NCI-H510A treated with DMSO at 0.1 percent for 48 hours (cell line): ENCODE measurements at regions not wholly inside any gene's neighbourhood (a gene's known extent, or its start where the extent isn't known, plus 50 kb on each side); places are given as distances from the start of the nearest gene placed in this dataset.
"Not testable (repeated sequence)": the region's sequence is repeated elsewhere in the genome, so short reads cannot be mapped to it uniquely, and the experiment has no call there.

Experiments used
- DNase-seq: peaks from one replicate; lab custom pipeline; 2025; lab: John Stamatoyannopoulos, UW

DNA sequence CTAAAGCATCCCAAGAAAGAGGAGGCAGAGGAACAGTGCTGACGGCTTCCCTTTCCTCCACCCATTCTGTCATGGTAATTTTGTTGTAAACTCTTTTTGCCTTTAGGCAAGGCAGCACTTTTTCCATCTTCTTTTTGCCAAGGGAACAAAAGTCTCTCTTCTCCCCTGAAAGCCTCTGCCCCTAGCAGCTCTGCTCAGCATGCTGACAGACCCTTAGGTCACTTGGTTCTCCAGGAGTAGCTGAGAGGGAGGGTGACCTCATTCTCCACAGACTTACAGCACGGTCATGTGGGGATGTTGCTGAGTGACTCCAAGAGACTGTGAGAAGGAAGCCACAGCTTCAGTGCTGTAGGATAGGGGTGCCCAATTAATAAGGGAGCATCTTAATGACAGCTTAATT is 81.1 kb upstream of the RALGAPA2 start:
- DNase-seq: no peak

DNA sequence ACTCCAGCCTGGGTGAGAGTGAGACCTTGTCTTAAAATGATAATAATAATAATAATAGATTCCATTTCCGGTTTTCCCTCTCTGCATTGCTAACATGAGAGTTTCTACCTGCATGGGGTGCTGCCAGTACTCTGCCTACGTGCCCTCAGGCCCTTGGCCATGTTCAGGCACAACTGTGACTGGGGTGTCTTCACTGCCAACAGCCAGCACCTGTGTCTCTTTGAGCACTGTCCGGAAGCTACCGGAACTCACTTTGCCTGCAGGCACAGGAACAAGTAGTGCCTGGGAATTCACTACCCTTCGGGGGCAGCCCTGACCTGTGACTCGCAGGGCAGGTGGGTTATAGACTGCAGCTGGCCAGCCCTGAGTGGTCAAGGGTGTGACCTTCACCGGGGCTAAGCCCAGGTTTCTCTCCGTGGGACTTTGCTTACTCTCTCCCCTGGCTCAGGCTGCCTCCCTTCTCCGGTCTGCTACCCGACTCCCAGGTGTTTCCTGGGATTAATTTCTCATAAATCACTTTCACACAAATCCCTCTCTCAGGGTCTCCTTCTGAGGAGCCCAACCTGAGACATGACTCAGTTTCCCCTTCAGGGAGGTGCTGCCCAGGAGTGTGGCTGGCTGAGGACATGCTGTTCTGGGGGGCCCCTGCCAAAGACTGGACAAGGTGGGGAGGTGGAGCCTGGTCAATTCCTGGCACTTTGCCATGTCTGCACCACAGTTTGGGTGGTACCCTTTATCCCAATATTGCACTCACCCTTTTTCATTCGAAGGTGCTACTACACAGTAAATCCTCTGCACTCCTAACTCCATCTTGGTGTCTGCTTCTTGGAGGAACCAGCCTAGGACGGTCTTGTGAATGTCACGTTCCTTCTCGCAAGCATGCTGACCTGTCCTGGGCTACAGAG is 79.5 kb upstream of the RALGAPA2 start:
- no peak for DNase-seq

DNA sequence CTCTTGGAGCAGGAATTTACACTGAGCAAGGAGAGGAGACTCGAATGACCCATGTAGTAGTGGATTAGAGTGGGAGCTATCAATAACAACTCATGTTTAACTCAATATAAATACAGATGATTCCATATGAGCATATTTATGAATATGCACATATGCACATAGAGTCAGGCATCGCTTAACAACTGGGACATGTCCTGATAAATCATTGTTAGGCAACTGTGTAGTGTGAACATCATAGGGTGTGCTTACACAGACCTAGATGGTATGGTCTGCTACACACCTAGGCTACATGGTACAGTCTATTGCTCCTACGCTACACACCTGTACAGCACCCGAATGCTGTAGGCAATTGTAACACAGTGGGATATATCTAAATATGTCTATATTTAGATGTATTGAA is 75.9 kb upstream of the RALGAPA2 start:
- DNase-seq: no peak

DNA sequence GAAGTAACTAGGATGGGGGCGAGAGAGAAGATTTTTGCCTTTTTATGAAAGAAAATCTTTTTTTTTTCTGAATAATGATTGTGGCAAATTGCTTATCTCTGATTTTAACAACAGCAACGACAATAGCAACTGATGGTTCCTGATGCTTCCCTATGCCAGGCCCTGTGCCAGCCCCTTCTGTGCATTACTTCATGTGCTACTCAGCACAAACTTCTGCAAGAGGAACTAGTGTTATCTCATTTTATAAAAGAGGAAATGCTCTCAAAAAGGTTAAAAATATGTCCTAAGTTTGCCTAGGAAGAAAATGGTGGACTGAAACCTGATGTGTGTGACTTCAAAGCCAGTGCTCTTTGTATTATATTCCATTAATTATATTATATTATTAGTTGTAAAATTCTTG is 74.0 kb upstream of the RALGAPA2 start:
- no peak for DNase-seq

DNA sequence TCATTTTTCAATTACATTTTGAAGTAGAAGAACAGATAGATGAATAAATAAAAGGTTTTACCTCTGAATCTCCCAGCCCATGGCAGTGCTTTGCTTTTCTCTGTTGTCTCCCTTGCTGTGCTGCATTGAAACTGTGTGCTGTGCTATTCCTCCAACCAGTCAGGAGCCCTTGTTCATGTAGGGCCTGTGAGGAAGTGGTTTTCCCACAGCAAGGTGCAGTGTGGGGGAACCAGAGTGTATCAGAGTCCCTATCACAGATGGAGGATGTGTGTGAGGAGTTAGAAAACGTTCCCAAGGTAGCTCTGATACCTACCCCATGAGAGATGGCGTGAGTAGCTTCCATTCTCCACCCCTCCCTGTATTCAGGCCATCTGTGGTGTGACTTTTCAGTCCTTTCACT is 72.8 kb upstream of the RALGAPA2 start:
- no peak for DNase-seq

DNA sequence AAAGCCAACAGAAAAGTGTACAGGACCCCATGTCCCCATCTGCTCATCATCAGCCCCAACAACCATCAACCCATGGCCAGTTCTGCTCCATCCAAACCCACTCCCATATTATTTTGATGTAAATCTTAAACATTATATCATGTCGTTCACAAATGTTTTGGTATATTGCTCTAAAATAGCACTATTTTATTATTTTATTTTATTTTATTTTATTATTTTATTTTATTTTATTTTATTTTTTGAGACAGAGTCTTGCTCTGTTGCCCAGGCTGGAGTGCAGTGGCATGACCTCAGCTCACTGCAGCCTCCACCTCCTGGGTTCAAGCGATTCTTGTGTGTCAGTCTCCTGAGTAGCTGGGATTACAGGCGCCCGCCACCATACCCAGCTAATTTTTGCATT is 72.0 kb upstream of the RALGAPA2 start:
- DNase-seq: not testable (repeated sequence)

DNA sequence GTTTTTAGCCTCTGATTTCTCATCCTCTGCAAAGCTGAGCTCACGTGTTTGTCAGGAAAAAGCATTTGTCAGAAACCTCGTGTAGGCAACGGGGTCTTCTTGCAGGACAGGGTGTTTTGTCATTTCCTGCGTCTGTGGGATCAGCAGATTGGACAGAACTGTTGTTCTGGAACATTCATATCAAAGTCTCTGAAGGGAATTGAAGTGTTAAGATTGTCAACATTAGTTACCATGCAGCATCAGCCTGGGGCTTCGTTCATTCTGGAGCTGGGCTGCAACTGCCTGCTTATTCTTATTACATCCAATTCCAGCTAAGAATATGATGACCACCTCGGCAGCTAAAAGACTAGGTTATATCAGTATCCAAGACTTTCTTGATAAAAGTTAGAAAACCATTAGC is 71.0 kb upstream of the RALGAPA2 start:
- no peak for DNase-seq

DNA sequence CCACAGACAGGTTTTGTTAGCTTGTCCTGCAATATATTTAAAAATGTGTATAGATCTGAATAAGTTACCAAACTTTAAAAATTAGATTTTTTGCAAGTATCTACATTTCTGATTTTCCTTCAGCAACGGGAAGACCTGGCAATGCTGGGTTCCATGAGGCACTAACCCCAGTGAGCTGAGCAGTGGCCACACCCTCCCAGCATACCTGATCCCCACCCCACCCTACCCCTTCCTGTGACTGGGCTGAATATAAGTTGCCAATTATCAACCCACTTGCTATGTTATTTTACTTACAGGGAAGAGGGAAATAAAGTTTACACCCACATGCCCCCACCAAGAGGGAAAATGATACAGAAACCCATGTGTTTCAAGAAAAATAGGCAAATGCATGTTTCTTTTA is 70.3 kb upstream of the RALGAPA2 start:
- no peak for DNase-seq

DNA sequence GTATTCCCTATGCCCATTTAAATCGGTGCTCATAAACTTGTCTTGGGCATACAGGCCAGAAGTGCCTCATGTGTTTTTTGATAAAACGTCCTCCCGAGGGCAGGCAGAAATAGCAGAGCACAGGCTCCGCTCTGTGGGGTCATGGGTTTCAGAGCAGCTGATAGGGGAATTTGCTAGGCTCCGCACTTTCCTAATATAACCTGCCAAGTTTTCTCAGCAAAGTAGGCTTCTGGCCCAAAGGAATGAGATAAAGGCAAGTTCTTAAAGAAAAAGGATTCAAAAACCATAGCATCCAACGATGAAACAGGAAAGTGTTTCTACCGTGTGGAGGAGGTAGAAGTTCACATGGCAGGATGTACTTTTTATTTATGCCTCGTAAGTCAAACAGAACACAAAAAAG is 69.8 kb upstream of the RALGAPA2 start:
- DNase-seq: no peak

DNA sequence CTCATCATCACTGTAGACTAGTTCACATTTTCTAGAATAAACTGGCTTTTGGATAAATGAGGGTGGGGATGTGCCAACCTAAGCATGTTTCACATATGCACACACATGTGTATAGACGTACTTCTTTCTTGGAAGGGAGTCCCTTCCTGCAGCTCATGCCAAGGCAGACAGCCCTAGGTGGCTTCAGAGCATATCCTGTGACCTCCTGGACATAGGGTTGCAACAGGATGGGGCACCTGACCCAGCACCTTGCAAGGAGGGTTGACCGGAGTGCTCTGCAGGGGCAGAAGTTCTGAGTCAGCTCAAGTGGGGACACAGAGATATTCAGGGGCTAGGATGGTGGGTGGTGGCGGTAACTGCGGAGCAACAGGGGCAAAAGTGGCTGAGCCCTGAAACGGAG is 68.6 kb upstream of the RALGAPA2 start:
- DNase-seq: no peak

DNA sequence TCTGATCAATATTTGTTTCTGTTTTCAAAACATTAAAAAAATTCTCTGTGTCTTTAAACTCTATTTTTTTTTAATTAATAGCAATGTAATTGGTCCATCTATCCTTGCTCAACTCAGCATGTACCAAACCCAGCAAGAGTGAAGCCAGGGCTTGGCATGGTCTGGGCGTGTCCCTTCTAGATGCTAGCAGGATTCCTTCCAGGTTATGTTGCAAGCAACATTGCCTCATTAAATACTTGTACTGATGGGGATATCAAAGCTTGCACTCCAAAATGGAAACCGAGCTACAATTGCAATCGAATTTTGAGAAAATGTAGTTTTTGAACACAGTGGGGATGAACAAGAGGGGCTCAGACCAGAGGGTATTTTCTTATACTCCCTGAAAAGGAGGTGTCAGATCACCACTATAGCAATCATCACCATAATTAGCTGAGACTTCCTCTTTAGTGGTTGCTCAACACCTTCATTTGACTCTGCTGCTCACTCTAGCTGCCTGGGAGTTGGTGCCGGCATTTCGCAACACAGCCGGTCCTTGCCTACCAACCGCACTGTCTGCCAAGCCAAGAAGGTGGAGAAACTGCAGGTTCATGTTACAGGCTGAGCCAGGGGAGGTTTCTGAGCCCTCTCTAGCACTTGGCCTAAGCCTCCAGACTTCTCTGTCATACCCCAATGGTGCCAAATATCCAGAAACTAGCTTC is 67.8 kb upstream of the RALGAPA2 start:
- DNase-seq: peak; percentile 93

DNA sequence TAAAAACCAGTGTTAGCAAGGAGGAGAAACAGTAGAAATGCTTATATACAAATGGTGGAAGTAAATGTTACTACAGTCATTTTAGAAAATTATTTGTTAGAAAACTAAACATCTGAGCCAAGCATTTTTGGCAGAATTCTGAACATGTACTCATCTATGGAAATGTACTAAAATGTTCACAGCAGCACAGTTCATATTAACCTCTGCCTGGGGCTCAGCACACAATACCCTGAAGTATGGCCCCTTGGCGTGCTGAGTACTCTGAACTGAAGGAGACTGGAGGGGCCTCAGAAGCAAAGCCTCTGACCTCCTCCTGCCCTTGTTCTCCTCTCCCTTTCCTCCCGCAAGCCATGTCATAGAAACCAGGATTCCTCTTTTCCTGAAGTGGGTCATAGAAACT is 66.2 kb upstream of the RALGAPA2 start:
- DNase-seq: no peak

DNA sequence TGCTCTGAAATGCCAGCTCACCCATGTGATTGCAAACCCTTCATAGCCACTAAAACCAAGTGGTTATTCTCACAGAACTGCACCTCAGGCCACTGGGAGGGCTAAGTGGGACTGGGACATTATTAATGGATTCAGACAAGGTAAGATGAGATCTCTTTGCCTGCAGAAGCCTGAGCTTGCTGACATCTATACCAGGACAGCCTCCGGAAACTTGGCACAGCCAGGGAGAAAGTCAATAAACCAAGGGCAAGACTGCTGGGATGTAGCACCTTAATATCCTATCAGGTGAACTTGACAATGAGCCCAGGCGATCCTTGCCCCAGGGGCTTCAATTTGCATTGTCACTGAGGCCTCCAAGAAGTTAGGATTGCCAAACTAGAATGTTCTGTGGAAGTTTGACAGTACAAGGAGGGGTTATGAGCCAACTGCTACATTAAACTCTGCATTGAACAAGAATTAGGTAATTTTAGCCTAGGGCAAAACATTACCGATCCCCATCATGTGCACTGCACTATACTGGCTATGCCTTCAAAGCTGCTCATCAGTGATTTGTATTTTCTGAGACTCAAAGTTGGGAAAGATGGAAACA is 60.1 kb upstream of the RALGAPA2 start:
- DNase-seq: no peak

DNA sequence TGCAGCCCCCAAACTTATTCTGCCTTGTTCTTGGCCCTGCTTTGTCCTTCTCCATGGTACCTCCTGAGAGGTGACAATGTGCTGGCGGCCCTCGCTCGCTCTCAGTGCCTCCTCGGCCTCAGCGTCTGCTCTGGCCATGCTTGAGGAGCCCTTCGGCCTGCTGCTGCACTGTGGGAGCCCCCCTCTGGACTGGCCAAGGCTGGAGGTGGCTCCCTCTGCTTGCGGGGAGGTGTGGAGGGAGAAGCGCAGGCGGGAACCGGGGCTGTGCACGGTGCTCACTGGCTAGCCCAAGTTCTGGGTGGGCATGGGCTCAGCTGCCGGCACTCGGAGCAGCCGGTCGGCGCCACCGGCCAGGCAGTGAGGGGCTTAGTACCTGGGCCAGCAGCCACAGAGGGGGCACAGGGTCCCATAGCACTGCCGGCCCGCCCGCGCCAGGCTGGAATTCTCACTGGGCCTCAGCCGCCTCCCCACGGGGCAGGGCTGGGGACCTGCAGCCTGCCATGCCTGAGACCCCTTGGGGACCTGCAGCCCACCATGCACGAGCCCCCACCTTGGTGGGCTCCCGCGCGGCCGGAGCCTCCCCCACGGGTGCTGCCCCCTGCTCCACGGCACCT is 55.9 kb upstream of the RALGAPA2 start:
- no peak for DNase-seq

DNA sequence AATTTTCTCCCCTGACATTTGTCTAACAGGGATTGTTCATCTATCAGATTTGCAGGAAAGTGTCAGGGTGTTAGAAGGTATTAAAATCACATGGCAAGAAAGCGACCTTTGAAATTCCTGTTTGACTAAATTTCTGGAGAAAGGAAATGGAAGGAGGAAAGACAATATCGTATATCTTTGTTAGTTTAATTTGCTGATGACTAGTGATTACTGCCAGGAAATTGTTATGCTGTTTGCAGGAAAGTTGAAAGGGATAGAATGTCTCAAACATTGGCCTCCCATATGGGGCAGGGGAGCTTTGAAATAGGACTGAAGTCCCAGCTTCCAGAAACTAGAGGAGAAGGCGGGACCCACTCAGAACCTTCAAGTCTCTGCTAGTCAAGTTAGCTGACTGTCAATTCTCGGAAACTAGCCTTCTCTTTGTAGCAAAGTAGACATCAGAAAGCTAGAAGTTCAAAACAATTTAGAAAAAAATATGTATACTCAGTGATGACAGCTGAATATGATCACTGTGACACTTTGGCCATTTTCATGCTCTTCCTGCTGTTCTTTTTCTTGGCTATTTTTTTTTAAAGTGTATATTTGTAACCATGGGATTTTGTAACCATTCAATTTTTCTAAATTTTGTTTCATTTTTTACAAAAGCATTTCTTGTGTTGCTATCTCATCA is 53.4 kb upstream of the RALGAPA2 start:
- no peak for DNase-seq

DNA sequence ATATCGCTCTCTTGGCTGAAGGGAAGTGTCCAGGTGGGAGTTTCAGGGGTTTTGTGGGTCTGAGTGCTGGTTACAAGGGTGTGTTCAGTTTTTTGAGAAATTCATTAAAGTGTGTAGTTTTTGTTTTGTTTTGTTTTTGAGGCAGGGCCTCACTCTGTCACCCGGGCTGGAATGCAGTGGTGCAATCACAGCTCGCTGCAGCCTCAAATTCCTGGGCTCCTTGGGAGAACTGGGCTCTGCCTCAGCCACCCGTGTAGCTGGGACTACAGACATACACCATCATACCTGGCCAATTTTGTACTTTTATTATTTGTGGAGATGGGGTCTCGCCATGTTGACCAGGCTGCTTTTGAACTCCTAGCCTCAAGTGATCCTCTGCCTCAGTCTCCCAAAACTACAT is 51.2 kb upstream of the RALGAPA2 start:
- no peak for DNase-seq
